ENCODE measurements at regions not wholly inside any gene's neighbourhood (a gene's known extent, or its start where the extent isn't known, plus 50 kb on each side); places are given as distances from the start of the nearest gene placed in this dataset.

- peaks cover 5% of the 10 kb centered on the region for H3K9me3 ChIP-seq (replicated peaks; ENCODE audit: control insufficient read depth, insufficient read depth, low read length)
Measured at GRCh38 chr14:106511800-106512198, 985.4 kb downstream of the TMEM121 start.

More at GRCh38 chr14:106511800-106512198, 985.4 kb downstream of the TMEM121 start:
- no peaks in the 10 kb centered on the region for H3K4me1 ChIP-seq (ENCODE audit: control insufficient read depth, extremely low read depth, insufficient read depth, low read length)
- dilution Hi-C loops (cut with MboI; ENCODE audit: extremely low pct_ligation_motif_present, low sequenced_read_pairs): no loop called here
- BruUV-seq (replicated peaks): no TSS peak
- no peaks in the 10 kb centered on the region for H3K9me1 ChIP-seq (replicated peaks; ENCODE audit: control insufficient read depth, extremely low read depth, insufficient read depth, low read length)
- no peak overlapping the region for H3K9ac ChIP-seq (replicated peaks; ENCODE audit: extremely low read depth, insufficient read depth, low read length)
- H3K27ac ChIP-seq (ENCODE audit: insufficient read depth, low read depth, low read length): no peak overlapping the region
- no peak overlapping the region for H2AFZ ChIP-seq (ENCODE audit: low read depth, low read length)
- H3K36me3 ChIP-seq (ENCODE audit: control insufficient read depth in 2 of 2, extremely low read depth in 1 of 2, insufficient read depth in 2 of 2, low read length in 2 of 2): no peaks in the 10 kb centered on the region
- TF ChIP-seq CTCF (IDR thresholded peaks at IDR 0.05; ENCODE audit: extremely low read depth in 1 of 2, insufficient read depth in 1 of 2, low read depth in 1 of 2, low read length in 2 of 2) (no peak), JUN (IDR thresholded peaks at IDR 0.05; ENCODE audit: borderline replicate concordance, insufficient read depth, insufficient read length, low read depth) (no peak), GATA2 (IDR thresholded peaks at IDR 0.05; ENCODE audit: insufficient read depth, insufficient read length, low read depth, low read length) (no peak), POLR2A (IDR thresholded peaks at IDR 0.05; ENCODE audit: low read depth, low read length) (no peak), POLR2AphosphoS5 (IDR thresholded peaks at IDR 0.05; ENCODE audit: insufficient read depth, low read depth, low read length) (no peak), MYC (IDR thresholded peaks at IDR 0.05; ENCODE audit: low read depth, low read length) (no peak), FOS (IDR thresholded peaks at IDR 0.05; ENCODE audit: borderline replicate concordance, insufficient read depth, low read length) (no peak), EZH2 (IDR thresholded peaks at IDR 0.05; ENCODE audit: borderline replicate concordance, low read depth, low read length, severe bottlenecking) (no peak), MAX (IDR thresholded peaks at IDR 0.05; ENCODE audit: insufficient read depth, insufficient read length) (no peak)
- DNase-seq (ENCODE audit: low read depth, low spot score) (no peak), FAIRE-seq (no peak)
- POLR2A ChIA-PET: no interaction called here
- H3K79me2 ChIP-seq (ENCODE audit: control insufficient read depth, insufficient read depth, low read length): no peaks in the 10 kb centered on the region
- H3K4me3 ChIP-seq (replicated peaks in 1 of 3; ENCODE audit: insufficient read depth in 1 of 3, low read depth in 1 of 3, low read length in 3 of 3): no peak overlapping the region
- no peaks in the 10 kb centered on the region for H4K20me1 ChIP-seq (replicated peaks; ENCODE audit: control insufficient read depth, extremely low read depth, insufficient read depth, low read length)
- H3K27me3 ChIP-seq (ENCODE audit: control insufficient read depth in 2 of 2, insufficient read depth in 2 of 2, low read length in 2 of 2): no peaks in the 10 kb centered on the region
- CTCF ChIA-PET: no interaction called here
- intact Hi-C loops (cut with micrococcal nuclease): no loop called here
- no peak overlapping the region for H3K4me2 ChIP-seq (ENCODE audit: insufficient read depth, low read length)

Data from endothelial cell of umbilical vein (primary cell).